PC-9 (cell line): ENCODE measurements at regions not wholly inside any gene's neighbourhood (a gene's known extent, or its start where the extent isn't known, plus 50 kb on each side); places are given as distances from the start of the nearest gene placed in this dataset.

ENCODE experiments used
- BruUV-seq: library from RNA; stranded (reverse); fragments of 400-500 nt; replicated peaks from 2 replicates; lab custom pipeline; 2021; lab: Mats Ljungman, UMichigan
- CTCF ChIA-PET: fragments of 300-600 bp; sonication (Branson Sonifier 250); formaldehyde crosslinking; loops from one replicate; lab custom pipeline; 2022; ENCODE audit warnings: antibody characterized with exemption; lab: Charles Lee
- POLR2A ChIA-PET: fragments of 300-600 bp; sonication (Branson Sonifier 250); formaldehyde crosslinking; loops from one replicate; lab custom pipeline; 2022; ENCODE audit warnings: antibody characterized with exemption; ENCODE audit not compliant: unreplicated experiment; lab: Charles Lee
- DNase-seq, 2 experiments: peaks; one replicate each; pipeline versions ENCODE4 v3.0.0 to v3.0.0-alpha.2; 2015 to 2022; ENCODE audit warnings: mixed read lengths in 1 of 2
- H2AFZ ChIP-seq: fragments of 200-600 bp; sonication (generic); 2 replicates; pipeline ENCODE4 v1.8.1; 2017; ENCODE audit warnings: antibody characterized with exemption
- H3F3A ChIP-seq: fragments of 200-600 bp; sonication (generic); 2 replicates; pipeline ENCODE4 v1.8.1; 2017; ENCODE audit warnings: antibody characterized with exemption, mild to moderate bottlenecking, low read depth; ENCODE audit not compliant: insufficient read depth
- H3K27ac ChIP-seq: fragments of 200-600 bp; sonication (generic); 2 replicates; pipeline ENCODE4 v1.6.1; 2016; ENCODE audit warnings: mixed run types
- H3K27me3 ChIP-seq: fragments of 200-600 bp; sonication (generic); 2 replicates; pipeline ENCODE4 v1.6.1; 2016; ENCODE audit warnings: low read depth, mixed run types; ENCODE audit not compliant: insufficient read depth
- H3K36me3 ChIP-seq: fragments of 200-600 bp; sonication (generic); 2 replicates; pipeline ENCODE4 v1.6.1; 2016; ENCODE audit warnings: low read depth, mixed run types
- H3K4me1 ChIP-seq: fragments of 200-600 bp; sonication (generic); replicated peaks from 2 replicates; pipeline ENCODE4 v1.6.1; 2016; ENCODE audit warnings: mixed run types; ENCODE audit not compliant: insufficient read depth
- H3K4me2 ChIP-seq: fragments of 200-600 bp; sonication (generic); 2 replicates; pipeline ENCODE4 v1.6.1; 2017; ENCODE audit warnings: mixed run types
- H3K4me3 ChIP-seq: fragments of 200-600 bp; sonication (generic); 2 replicates; pipeline ENCODE4 v1.6.1; 2016; ENCODE audit warnings: mixed run types
- H3K79me2 ChIP-seq: fragments of 200-600 bp; sonication (generic); 2 replicates; pipeline ENCODE4 v1.6.1; 2017; ENCODE audit warnings: low read depth, mixed run types
- H3K9me2 ChIP-seq: fragments of 200-600 bp; sonication (generic); 2 replicates; pipeline ENCODE4 v1.8.1; 2017; ENCODE audit warnings: mild to moderate bottlenecking; ENCODE audit not compliant: insufficient read depth
- H3K9me3 ChIP-seq: fragments of 200-600 bp; sonication (generic); 2 replicates; pipeline ENCODE4 v1.8.1; 2016; ENCODE audit warnings: low read depth; ENCODE audit not compliant: insufficient read depth
- H4K20me1 ChIP-seq: fragments of 200-600 bp; sonication (generic); 2 replicates; pipeline ENCODE4 v1.8.1; 2017; ENCODE audit not compliant: insufficient read depth
- CTCF ChIP-seq: fragments of 200-600 bp; sonication (generic); conservative IDR thresholded peaks from 2 replicates; pipeline ENCODE4 v1.6.1; 2017; ENCODE audit warnings: mixed run types, antibody characterized with exemption, mild to moderate bottlenecking, moderate library complexity
- EZH2 ChIP-seq: fragments of 200-600 bp; sonication (generic); IDR thresholded peaks from 2 replicates; pipeline ENCODE4 v1.8.0; 2017; ENCODE audit warnings: antibody characterized with exemption, low read depth
- intact Hi-C: fragments of 100-400 bp; cut with micrococcal nuclease; formaldehyde crosslinking; loops from one replicate; pipeline ENCODE4 v1.10.0; 2022; ENCODE audit not compliant: unreplicated experiment

GRCh38 chr9:4435197-4435596 lies 55.1 kb upstream of the SLC1A1 start:
- no peaks in the 10 kb centered on the region for H3K27me3 ChIP-seq
- ChIA-PET POLR2A (no interaction called here), CTCF (no interaction called here)
- no peak overlapping the region for H3K27ac ChIP-seq
- peaks cover 9% of the 10 kb centered on the region; the same call in 1 of the 2 replicates for H3K4me1 ChIP-seq
- no peaks in the 10 kb centered on the region for H3K9me2 ChIP-seq
- H3K4me2 ChIP-seq, result no peak overlapping the region
- BruUV-seq, result no TSS peak
- no peak overlapping the region for H3K4me3 ChIP-seq
- no peaks in the 10 kb centered on the region for H3K9me3 ChIP-seq
- H2AFZ ChIP-seq, result no peak overlapping the region
- H3K79me2 ChIP-seq, result no peaks in the 10 kb centered on the region
- no peaks in the 10 kb centered on the region for H4K20me1 ChIP-seq
- no peaks in the 10 kb centered on the region for H3K36me3 ChIP-seq
- no peak for TF ChIP-seq CTCF
- TF ChIP-seq EZH2, result no peak
- H3F3A ChIP-seq, result no peaks in the 10 kb centered on the region
- intact Hi-C loops, result no loop called here
- DNase-seq, result peak in 1 of 2 experiments; percentile 43

DNA sequence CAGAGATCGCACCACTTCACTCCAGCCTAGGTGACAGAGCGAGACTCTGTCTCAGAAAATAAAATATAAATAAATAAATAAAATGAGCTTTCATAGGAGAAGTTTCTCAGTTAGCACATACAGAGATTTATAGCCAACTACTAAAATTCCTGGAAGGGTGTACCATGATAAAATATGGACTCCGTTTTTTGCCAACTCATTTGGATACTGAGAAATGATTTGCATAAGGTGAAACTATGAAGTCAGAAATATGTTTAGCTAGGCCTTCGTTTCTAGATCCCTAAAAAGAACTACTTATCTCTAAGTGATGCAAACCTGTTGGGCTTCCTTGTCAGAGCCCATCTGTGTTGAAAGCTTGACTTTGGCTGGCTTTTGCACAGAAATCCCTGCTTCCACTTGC lies 56.9 kb upstream of the SLC1A1 start:
- Histone ChIP-seq H4K20me1 (no peaks in the 10 kb centered on the region), H3K4me1 (peaks cover 11% of the 10 kb centered on the region; the same call in 1 of the 2 replicates), H3K27me3 (no peaks in the 10 kb centered on the region), H3K9me2 (no peaks in the 10 kb centered on the region), H3F3A (no peaks in the 10 kb centered on the region), H3K27ac (no peak overlapping the region), H3K9me3 (no peaks in the 10 kb centered on the region), H3K4me3 (no peak overlapping the region), H3K79me2 (no peaks in the 10 kb centered on the region), H3K36me3 (no peaks in the 10 kb centered on the region), H2AFZ (no peak overlapping the region), H3K4me2 (no peak overlapping the region)
- ChIA-PET POLR2A (no interaction called here), CTCF (interaction anchor here (0.7 kb wide), 1 partner anchor 1523 kb away, joined by 5 read pairs; no protein-coding TSS in a partner anchor)
- DNase-seq, result no peak
- BruUV-seq, result no TSS peak
- intact Hi-C loops, result no loop called here
- TF ChIP-seq CTCF (no peak), EZH2 (no peak)

DNA sequence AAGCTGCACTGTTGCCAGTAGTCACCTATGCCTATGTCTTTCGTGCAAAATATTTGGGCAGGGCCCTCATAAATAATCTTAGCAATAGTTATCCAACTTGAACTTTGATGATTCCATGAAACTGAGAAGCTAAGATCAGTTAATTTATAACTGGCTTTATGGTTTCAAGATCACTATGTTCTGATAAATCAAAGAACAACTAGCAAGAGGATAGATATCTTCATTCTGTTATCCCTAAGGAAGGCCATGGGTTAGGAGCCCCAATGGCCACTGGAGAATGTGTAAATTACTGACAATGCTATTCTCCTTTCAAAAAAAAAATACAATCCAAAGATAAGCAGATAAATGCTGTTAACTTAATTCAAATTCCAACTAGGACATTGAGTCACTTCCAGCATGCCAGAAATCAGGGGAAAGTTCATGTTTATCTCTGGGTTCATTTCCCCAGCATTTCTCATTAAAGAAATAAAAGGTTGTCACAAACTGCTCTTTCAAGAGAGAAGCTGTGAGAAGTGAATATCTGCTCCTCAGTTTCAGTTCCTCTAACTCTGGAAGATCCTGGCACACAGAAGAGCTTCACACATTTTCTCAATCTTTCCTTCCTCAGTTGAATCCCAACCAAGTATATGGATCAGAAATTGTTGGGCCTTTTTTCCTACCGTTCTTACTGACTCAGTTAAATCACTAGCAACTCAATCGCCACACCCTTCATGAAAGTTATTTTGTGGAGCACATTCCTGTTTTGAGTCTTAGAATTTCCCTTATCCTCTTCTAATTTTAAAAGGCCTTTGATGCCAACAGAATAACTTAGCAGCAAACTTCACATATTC lies 59.6 kb upstream of the SLC1A1 start:
- H3K4me2 ChIP-seq, result 0 out of 2 replicates have a peak overlapping the region, but pooled peaks have one; percentile 27
- H3K9me3 ChIP-seq, result no peaks in the 10 kb centered on the region
- H3K4me1 ChIP-seq, result peaks cover 18% of the 10 kb centered on the region
- no peaks in the 10 kb centered on the region for H3K36me3 ChIP-seq
- ChIA-PET POLR2A (no interaction called here), CTCF (no interaction called here)
- H3F3A ChIP-seq, result no peaks in the 10 kb centered on the region
- no peak for TF ChIP-seq EZH2
- TF ChIP-seq CTCF, result no peak
- BruUV-seq, result no TSS peak
- no peak overlapping the region for H3K27ac ChIP-seq
- no peak overlapping the region for H2AFZ ChIP-seq
- no peaks in the 10 kb centered on the region for H3K9me2 ChIP-seq
- H3K27me3 ChIP-seq, result no peaks in the 10 kb centered on the region
- intact Hi-C loops, result no loop called here
- H4K20me1 ChIP-seq, result no peaks in the 10 kb centered on the region
- no peak overlapping the region for H3K4me3 ChIP-seq
- H3K79me2 ChIP-seq, result no peaks in the 10 kb centered on the region
- no peak for DNase-seq
